Liver (tissue), 3 donors: ENCODE measurements at regions not wholly inside any gene's neighbourhood (a gene's known extent, or its start where the extent isn't known, plus 50 kb on each side); places are given as distances from the start of the nearest gene placed in this dataset.

Experiments used
- GABPA ChIP-seq, 2 donors: IDR thresholded peaks in 1 of 2; conservative IDR thresholded peaks in 1 of 2; 2 replicates each; pipeline ENCODE4 v1.6.1; 2016; ENCODE audit warnings: antibody characterized with exemption in 2 of 2, mild to moderate bottlenecking in 1 of 2, moderate library complexity in 1 of 2
- NR2F2 ChIP-seq: IDR thresholded peaks from 2 replicates; pipeline ENCODE4 v1.6.1; 2016; ENCODE audit warnings: antibody characterized with exemption
- RAD21 ChIP-seq, 2 donors: IDR thresholded peaks; 2 replicates each; pipeline ENCODE4 v1.6.1; 2016; ENCODE audit warnings: antibody characterized with exemption in 2 of 2, mild to moderate bottlenecking in 2 of 2
- SP1 ChIP-seq: IDR thresholded peaks from 2 replicates; pipeline ENCODE4 v1.6.1; 2018; ENCODE audit warnings: antibody characterized with exemption, mild to moderate bottlenecking
- TF ChIP-seq, protein P1 (sequence below): fragments of 150-350 bp; IDR thresholded peaks from 2 replicates; pipeline ENCODE4 v1.5.1; 2017; ENCODE audit warnings: improper control_type of control experiment, low read depth, low read length; ENCODE audit not compliant: missing input control
- TF ChIP-seq, protein P2 (sequence below): IDR thresholded peaks from 2 replicates; pipeline ENCODE4 v1.6.1; 2016; ENCODE audit warnings: antibody characterized with exemption
- TF ChIP-seq, protein P3 (sequence below): IDR thresholded peaks from 2 replicates; pipeline ENCODE4 v1.6.1; 2016; ENCODE audit warnings: antibody characterized with exemption
- donor health status: healthy.
- donor health status: healthy.

DNA sequence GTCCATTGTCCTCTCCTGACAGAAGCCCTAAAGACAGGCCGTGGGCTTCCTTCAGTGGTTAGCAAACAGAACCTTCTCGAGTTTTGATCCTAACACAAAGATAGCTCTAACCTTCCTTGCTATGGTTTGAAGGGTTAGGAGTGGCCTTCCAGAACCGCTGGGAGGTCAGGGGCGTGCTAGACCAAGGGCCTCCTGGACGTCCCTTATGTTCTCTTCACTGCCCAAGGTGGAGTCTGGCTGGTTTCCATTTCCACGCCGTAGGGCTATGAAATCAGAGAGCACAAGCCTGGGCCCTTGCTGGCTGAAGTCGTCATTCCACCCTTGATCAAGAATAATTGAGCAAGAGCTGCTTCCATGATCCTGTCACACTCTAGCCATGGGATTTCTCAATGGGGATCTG is 475.1 kb downstream of the SHQ1 start:
- no peak for TF ChIP-seq GABPA (IDR thresholded peaks at IDR 0.05 in 1 of 2, conservative IDR thresholded peaks at IDR 0.05 in 1 of 2)
- TF ChIP-seq, protein P1, sequence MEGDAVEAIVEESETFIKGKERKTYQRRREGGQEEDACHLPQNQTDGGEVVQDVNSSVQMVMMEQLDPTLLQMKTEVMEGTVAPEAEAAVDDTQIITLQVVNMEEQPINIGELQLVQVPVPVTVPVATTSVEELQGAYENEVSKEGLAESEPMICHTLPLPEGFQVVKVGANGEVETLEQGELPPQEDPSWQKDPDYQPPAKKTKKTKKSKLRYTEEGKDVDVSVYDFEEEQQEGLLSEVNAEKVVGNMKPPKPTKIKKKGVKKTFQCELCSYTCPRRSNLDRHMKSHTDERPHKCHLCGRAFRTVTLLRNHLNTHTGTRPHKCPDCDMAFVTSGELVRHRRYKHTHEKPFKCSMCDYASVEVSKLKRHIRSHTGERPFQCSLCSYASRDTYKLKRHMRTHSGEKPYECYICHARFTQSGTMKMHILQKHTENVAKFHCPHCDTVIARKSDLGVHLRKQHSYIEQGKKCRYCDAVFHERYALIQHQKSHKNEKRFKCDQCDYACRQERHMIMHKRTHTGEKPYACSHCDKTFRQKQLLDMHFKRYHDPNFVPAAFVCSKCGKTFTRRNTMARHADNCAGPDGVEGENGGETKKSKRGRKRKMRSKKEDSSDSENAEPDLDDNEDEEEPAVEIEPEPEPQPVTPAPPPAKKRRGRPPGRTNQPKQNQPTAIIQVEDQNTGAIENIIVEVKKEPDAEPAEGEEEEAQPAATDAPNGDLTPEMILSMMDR, result no peak
- TF ChIP-seq, protein P2, sequence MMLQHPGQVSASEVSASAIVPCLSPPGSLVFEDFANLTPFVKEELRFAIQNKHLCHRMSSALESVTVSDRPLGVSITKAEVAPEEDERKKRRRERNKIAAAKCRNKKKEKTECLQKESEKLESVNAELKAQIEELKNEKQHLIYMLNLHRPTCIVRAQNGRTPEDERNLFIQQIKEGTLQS, result no peak
- no peak for TF ChIP-seq RAD21 (IDR thresholded peaks at IDR 0.05)
- TF ChIP-seq, protein P3, sequence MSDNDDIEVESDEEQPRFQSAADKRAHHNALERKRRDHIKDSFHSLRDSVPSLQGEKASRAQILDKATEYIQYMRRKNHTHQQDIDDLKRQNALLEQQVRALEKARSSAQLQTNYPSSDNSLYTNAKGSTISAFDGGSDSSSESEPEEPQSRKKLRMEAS, result no peak
- no peak for TF ChIP-seq SP1
- no peak for TF ChIP-seq NR2F2
